Ammon's horn (tissue), 1 donor: ENCODE measurements at regions not wholly inside any gene's neighbourhood (a gene's known extent, or its start where the extent isn't known, plus 50 kb on each side); places are given as distances from the start of the nearest gene placed in this dataset.

Source experiments
- DNase-seq: peaks from one replicate; pipeline ENCODE4 v3.0.0-alpha.2; 2016; ENCODE audit warnings: low spot score

DNA sequence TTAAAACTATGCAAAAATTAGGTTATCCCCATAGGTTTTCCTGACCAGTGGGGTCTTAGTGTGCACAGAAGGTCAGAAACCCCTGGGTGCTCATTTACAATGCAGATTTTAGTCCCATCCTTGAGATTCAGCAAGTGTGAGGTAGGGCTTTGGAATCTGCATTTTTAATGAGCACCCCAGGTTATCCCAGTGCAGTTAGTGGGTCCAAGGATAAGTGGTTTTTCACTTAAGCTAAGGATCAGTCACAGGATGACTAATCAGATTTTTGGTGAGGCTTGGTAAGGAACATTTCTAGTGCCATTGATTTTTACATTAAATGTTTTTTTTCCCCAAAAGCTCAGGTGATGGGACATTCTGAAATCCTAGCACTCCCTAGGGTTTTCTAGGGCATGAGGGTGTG lies 50.7 kb upstream of the MGAT5 start:
- DNase-seq = no peak
